NCI-H1694 (cell line): ENCODE measurements at regions not wholly inside any gene's neighbourhood (a gene's known extent, or its start where the extent isn't known, plus 50 kb on each side); places are given as distances from the start of the nearest gene placed in this dataset.

ENCODE experiments used
- DNase-seq: peaks from one replicate; lab custom pipeline; 2025; lab: John Stamatoyannopoulos, UW

GRCh38 chr9:36764364-36765076 lies 191.8 kb downstream of the MELK start:
- no peak for DNase-seq

DNA sequence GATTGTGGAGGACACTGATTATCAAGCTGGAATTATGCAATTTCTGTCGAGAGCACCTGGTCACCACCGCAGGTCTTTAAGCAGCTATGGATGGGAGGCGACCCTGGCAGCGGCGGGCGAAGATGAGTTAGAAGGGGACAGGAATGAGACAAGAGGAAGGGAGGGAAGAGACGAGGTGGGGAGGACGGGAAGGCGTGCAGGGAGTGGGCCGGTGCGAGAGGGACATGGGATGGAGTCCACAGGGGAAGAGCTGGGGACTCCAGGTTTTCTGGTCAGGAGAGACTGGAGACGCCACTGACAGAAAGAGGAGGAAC lies 192.3 kb downstream of the MELK start:
- no peak for DNase-seq

GRCh38 chr9:36765468-36766341 lies 193.0 kb downstream of the MELK start:
- peak; percentile 98 for DNase-seq

GRCh38 chr9:36768677-36769076 lies 196.0 kb downstream of the MELK start:
- DNase-seq = no peak

DNA sequence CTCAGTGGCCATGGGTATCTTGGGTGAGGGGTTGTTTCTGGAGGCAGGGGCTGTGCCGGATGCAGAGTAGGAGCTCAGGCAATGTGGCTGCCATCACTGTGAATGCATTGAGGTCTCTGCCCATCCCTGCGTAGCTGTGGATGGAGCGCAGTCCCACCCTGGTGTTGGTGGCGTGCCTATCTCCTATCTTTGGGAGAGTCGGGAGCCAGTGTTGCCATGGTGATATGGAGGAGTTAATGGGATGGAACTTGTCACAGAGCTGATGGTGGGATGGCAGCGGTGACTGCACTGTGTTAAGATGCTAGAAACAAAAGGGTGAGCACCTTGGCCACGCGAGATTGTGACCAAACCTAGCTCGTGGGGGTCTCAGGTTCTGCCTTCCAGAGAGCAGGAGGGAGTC lies 197.3 kb downstream of the MELK start:
- DNase-seq = no peak

GRCh38 chr9:36772449-36773403 lies 200.0 kb downstream of the MELK start:
- no peak for DNase-seq

DNA sequence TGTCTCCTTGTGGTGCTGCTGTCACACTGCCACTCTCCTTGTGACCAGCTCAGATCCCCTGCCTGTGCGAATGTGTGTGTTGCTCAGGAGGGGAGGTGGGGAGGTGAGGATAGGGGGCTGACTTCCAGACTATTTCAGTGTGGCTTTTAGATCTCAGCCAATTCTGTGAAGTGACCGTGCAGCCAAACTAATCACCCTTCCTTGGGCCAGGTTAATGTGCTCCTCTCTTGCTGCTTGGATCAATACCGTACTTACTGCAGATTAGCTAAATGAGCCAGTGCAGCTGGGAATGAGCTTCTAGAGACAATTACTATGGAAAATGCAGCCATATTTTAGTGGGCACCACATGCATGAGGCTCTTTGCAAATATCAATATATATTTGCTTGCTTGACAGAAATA lies 206.0 kb downstream of the MELK start:
- no peak for DNase-seq

DNA sequence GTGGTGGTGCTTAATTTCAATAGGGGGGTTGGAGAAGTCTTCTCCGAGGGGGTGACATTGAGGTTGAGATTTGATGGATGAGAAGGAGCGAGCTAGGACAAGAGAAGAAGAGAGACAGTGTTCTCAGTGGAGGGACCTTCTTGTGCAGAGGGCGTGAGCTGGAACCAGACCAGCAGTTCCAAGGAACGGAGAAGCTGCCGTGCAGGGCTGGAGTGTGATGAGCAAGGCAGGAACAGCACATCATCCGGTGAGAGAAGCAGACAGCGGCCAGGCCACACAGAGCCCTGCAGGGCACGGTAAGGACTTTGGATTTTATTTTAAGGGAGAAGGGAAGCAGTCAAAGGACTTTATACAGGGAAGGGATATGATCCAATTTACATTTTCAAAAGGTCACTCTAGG lies 206.9 kb downstream of the MELK start:
- no peak for DNase-seq

- DNase-seq = no peak
Observed at GRCh38 chr9:36780186-36780585, 207.5 kb downstream of the MELK start.

DNA sequence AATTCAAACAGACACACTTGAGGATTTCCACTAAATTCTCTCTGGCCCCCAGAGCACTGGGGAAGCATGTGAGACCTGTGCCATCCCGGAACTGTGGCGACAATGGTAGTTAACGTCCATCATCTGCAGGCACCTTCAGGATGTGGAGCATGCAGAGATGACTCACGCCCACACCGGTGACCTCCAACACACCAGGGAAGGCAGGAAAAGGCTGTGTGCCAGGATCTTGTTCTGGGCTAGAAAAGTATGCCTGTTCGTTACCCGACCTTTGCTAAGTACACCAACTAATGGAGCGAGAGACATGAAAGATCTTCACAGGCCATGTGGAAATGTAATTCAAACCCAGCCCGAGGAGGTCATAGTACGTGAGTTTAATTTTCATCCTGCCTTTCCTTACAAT lies 208.8 kb downstream of the MELK start:
- DNase-seq = no peak
